ENCODE measurements at regions not wholly inside any gene's neighbourhood (a gene's known extent, or its start where the extent isn't known, plus 50 kb on each side); places are given as distances from the start of the nearest gene placed in this dataset.
"Not testable (repeated sequence)": the region's sequence is repeated elsewhere in the genome, so short reads cannot be mapped to it uniquely, and the experiment has no call there.

DNA sequence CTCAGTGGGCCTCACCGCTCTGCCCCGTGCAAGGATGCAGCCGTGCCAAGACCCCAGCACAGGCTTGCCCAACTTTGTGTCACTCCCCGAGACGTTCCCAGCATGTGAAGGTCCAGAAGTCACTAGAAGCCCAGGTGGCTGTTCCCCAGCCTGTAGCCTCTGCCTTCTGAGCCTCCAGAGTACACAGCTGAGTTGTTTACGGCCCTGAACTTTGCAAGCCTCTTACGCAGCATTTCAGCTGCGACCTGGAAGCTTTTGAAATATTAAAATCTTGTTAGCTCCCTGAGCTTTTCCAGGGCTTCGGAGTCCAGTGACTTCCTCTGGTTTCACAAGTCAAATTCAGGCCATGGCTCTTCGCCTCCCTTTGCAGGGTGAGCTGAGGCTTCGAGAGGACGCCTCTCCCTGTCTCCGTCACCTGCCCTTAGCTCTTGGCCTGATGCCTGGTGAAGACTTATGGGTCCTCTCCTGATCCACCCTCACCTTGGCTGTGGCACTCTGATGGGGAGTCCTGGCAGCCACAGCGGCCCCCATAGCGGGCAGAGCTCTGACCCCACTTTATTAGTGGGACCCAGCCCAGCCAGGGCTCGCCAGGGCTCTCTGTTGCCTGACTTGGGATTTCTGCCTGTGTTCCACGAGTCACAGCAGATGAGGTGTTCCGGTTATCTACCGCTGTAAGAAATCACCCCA is 76.5 kb upstream of the HPCAL1 start:
- H3K4me1 ChIP-seq, result no peaks in the 10 kb centered on the region
- H3K36me3 ChIP-seq, result no peaks in the 10 kb centered on the region
- no peak for DNase-seq
- peak overlapping the region in 1 of 2 donors; percentile 35 for H3K9ac ChIP-seq (ENCODE audit: low read depth in 2 of 2, low read length in 2 of 2)
- no peaks in the 10 kb centered on the region for H3K9me3 ChIP-seq
- TF ChIP-seq, protein P1, sequence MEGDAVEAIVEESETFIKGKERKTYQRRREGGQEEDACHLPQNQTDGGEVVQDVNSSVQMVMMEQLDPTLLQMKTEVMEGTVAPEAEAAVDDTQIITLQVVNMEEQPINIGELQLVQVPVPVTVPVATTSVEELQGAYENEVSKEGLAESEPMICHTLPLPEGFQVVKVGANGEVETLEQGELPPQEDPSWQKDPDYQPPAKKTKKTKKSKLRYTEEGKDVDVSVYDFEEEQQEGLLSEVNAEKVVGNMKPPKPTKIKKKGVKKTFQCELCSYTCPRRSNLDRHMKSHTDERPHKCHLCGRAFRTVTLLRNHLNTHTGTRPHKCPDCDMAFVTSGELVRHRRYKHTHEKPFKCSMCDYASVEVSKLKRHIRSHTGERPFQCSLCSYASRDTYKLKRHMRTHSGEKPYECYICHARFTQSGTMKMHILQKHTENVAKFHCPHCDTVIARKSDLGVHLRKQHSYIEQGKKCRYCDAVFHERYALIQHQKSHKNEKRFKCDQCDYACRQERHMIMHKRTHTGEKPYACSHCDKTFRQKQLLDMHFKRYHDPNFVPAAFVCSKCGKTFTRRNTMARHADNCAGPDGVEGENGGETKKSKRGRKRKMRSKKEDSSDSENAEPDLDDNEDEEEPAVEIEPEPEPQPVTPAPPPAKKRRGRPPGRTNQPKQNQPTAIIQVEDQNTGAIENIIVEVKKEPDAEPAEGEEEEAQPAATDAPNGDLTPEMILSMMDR (IDR thresholded peaks at IDR 0.05), result no peak
- H3K27ac ChIP-seq, result no peak overlapping the region
- intact Hi-C loops (cut with DNase I), result no loop called here
- no peak overlapping the region for H3K4me3 ChIP-seq
- H3K27me3 ChIP-seq, result no peaks in the 10 kb centered on the region

DNA sequence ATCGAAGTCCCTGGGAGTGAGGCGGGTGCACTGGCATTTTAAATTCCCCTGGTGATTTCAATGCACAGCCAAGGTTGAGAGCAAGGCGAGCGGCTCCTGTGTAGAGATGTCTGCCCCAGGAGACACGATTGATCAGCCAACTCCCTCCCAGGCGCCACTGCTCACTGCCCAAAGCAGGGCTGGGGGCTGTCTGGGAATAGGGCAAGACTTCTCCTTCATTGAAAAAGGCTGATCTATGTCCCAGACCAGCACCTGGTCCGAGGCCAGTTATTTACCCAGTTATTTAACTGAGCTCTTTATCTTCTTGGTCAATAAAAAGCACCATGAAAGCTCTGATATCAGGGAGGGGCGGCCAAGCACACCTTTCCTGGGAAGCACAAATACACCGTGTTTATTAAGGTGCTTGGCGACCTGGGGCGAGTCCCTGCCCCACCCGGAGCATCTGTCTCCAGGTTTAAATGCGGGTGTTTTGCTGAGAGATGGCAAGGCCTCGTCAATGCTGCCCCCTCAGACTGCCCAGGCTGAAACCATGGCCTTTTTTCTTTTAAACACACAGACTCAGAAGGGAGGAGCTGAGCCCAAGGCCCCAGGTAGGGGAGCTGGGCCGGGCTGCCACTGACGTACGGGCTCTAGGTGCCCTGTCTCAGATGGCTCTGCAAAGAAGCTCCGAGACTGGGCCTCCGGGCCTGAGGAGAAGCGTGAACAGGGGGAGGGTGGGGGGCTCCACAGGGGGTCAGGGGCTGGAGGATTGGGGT is 73.9 kb upstream of the HPCAL1 start:
- intact Hi-C loops (cut with DNase I), result no loop called here
- Histone ChIP-seq H3K9ac (ENCODE audit: low read depth in 2 of 2, low read length in 2 of 2) (no peak overlapping the region), H3K4me1 (no peaks in the 10 kb centered on the region), H3K4me3 (no peak overlapping the region), H3K27me3 (no peaks in the 10 kb centered on the region), H3K36me3 (no peaks in the 10 kb centered on the region), H3K27ac (no peak overlapping the region), H3K9me3 (no peaks in the 10 kb centered on the region)
- TF ChIP-seq, protein P1 (IDR thresholded peaks at IDR 0.05), result no peak
- DNase-seq, result peak; percentile 59

DNA sequence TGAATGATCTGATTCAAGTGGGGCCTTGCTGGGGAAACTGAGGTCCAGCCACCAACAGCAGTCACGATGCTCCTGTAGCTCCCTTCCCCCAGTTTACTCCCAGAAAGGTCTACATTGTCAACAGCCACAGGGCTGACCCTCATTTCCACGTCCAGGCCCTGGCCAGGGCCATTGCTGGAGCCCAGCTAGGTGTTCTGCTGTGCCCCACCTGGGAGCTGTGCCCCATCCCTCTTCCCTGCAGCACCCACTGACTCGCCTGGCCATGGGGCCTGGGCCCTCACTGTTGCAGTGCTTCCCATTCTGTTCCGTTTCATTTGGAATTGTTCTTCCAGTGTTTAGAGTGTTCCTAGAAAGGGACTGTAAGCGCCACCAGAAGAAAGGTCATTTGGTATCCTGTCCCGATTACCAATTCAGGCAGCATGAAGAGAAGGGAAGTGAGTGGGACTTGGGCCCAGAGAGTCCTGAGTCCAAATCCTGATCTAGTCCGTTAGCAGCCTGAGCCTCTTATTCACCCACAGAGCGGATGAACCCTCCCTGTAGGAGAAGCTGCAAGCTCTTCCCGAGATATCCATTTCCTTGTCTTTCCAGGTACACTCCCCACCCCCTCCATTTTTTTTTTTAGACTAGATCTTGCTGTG is 73.1 kb upstream of the HPCAL1 start:
- no peaks in the 10 kb centered on the region for H3K27me3 ChIP-seq
- TF ChIP-seq, protein P1 (IDR thresholded peaks at IDR 0.05), result no peak
- no peak overlapping the region for H3K27ac ChIP-seq
- intact Hi-C loops (cut with DNase I), result no loop called here
- no peak for DNase-seq
- no peak overlapping the region for H3K4me3 ChIP-seq
- H3K9ac ChIP-seq (ENCODE audit: low read depth in 2 of 2, low read length in 2 of 2), result no peak overlapping the region
- no peaks in the 10 kb centered on the region for H3K4me1 ChIP-seq
- no peaks in the 10 kb centered on the region for H3K36me3 ChIP-seq
- no peaks in the 10 kb centered on the region for H3K9me3 ChIP-seq

DNA sequence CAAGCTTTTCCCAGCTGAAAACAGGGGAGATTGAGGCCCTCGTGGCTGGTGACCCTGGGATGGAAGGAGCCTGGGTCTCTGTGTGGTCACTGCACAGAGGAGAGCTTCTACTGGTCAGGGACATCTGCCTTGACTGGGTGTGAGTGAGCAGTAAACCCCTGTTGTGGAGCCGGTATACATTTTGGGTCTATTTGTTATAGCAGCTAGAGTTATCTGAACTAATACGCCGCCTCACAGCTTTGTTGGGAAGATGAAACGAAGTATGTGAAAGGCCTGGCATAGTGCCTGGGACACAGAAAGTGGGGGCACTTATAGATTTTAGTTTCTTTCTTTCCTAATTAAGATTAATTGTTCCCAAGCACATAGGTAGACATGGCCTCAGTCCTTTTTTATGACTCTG is 72.2 kb upstream of the HPCAL1 start:
- no peaks in the 10 kb centered on the region for H3K4me1 ChIP-seq
- no peak overlapping the region for H3K9ac ChIP-seq (ENCODE audit: low read depth in 2 of 2, low read length in 2 of 2)
- no peak overlapping the region for H3K4me3 ChIP-seq
- no peaks in the 10 kb centered on the region for H3K27me3 ChIP-seq
- H3K9me3 ChIP-seq, result no peaks in the 10 kb centered on the region
- TF ChIP-seq, protein P1 (IDR thresholded peaks at IDR 0.05), result no peak
- no peak overlapping the region for H3K27ac ChIP-seq
- intact Hi-C loops (cut with DNase I), result no loop called here
- no peak for DNase-seq
- no peaks in the 10 kb centered on the region for H3K36me3 ChIP-seq

DNA sequence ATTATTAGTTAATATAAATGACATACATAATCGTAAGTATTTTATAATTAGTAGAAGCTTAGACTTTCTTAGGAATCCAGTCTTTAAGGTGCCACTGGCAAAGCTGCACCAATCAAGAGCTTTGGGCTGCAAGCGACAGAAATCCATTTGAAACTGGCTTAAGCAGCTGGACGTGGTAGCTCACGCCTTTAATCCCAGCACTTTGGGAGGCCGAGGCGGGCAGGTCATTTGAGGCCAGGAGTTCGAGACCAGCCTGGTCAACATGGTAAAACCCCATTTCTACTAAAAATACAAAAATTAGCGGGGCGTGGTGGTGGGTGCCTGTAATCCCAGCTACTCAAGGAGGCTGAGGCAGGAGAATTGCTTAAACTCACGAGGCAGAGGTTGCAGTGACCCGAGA is 71.8 kb upstream of the HPCAL1 start:
- intact Hi-C loops (cut with DNase I); H3K27ac ChIP-seq; DNase-seq; H3K4me3 ChIP-seq; H3K9ac ChIP-seq (ENCODE audit: low read depth in 2 of 2, low read length in 2 of 2); H3K27me3 ChIP-seq; H3K4me1 ChIP-seq; H3K36me3 ChIP-seq; H3K9me3 ChIP-seq: not testable (repeated sequence)

Data from colonic mucosa (tissue), 4 donors.